Spleen (tissue), 7 donors: ENCODE measurements at regions not wholly inside any gene's neighbourhood (a gene's known extent, or its start where the extent isn't known, plus 50 kb on each side); places are given as distances from the start of the nearest gene placed in this dataset.
"Not testable (repeated sequence)": the region's sequence is repeated elsewhere in the genome, so short reads cannot be mapped to it uniquely, and the experiment has no call there.

Experiments used
- POLR2A ChIP-seq, 3 donors: fragments of 450-650 bp; IDR thresholded peaks; one replicate each; pipeline ENCODE4 v1.5.1; 2017; ENCODE audit warnings: antibody characterized with exemption in 3 of 3, mild to moderate bottlenecking in 1 of 3
- POLR2AphosphoS5 ChIP-seq, 3 donors: sonication (generic); formaldehyde crosslinking; IDR thresholded peaks; one replicate each; pipeline ENCODE4 v1.5.1; 2017; ENCODE audit warnings: antibody characterized with exemption in 3 of 3
- TF ChIP-seq, protein P1 (sequence below), 11 experiments: fragments of 200-600 bp in 7 of 11; fragments of 450-650 bp in 4 of 11; sonication (generic) in 4 of 11; IDR thresholded peaks in 8 of 11; conservative IDR thresholded peaks in 3 of 11; 1 replicate in 7 of 11; 2 replicates in 4 of 11; pipeline versions ENCODE4 v1.4.0 to v1.8.0; 2016 to 2021; ENCODE audit warnings: antibody characterized with exemption in 11 of 11, inconsistent platforms in 4 of 11, mild to moderate bottlenecking in 1 of 11
- donor health status: DM: no; HTN: no; CAD: no; lungs with moderate emphysema.
- donor health status: DM: no; HTN: no; CAD: no.
- donor health status: DM: no; HTN: no; CAD: no.

DNA sequence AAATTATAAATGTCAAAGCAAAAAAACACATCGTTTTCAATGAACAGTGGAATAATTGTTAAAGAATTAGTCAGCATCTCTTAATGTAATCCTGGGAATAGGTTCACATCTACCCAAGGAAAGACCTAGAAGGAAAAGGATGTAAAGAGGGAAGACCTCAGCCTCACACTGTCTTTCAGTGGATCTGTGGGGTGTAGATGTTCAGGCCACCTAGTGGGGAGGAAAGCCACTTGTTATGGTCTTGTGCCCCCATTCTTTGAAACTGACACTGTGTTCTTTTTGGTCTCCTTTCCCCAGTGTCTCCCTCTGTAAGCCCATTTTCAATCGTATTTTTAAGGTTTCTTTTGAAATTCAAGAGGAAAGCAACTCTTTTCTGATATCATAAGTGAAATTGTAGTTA, 68.1 kb upstream of the ARL17B start:
- TF ChIP-seq POLR2AphosphoS5, POLR2A (IDR thresholded peaks at IDR 0.05): not testable (repeated sequence)
- TF ChIP-seq, protein P1, sequence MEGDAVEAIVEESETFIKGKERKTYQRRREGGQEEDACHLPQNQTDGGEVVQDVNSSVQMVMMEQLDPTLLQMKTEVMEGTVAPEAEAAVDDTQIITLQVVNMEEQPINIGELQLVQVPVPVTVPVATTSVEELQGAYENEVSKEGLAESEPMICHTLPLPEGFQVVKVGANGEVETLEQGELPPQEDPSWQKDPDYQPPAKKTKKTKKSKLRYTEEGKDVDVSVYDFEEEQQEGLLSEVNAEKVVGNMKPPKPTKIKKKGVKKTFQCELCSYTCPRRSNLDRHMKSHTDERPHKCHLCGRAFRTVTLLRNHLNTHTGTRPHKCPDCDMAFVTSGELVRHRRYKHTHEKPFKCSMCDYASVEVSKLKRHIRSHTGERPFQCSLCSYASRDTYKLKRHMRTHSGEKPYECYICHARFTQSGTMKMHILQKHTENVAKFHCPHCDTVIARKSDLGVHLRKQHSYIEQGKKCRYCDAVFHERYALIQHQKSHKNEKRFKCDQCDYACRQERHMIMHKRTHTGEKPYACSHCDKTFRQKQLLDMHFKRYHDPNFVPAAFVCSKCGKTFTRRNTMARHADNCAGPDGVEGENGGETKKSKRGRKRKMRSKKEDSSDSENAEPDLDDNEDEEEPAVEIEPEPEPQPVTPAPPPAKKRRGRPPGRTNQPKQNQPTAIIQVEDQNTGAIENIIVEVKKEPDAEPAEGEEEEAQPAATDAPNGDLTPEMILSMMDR (IDR thresholded peaks at IDR 0.05 in 8 of 11, conservative IDR thresholded peaks at IDR 0.05 in 3 of 11) = not testable (repeated sequence)
